Activated naive CD8-positive, alpha-beta T cell treated with anti-CD3 and anti-CD28 coated beads, Interleukin-2, amount 50 U/mL, for 16 hours (primary cell): ENCODE measurements at regions not wholly inside any gene's neighbourhood (a gene's known extent, or its start where the extent isn't known, plus 50 kb on each side); places are given as distances from the start of the nearest gene placed in this dataset.
A peak's percentile ranks its signal among the peaks of the same experiment; 100 is the strongest.
"Not testable (repeated sequence)": the region's sequence is repeated elsewhere in the genome, so short reads cannot be mapped to it uniquely, and the experiment has no call there.

Experiments
- DNase-seq: peaks from one replicate; pipeline ENCODE4 v3.0.0-alpha.2; 2020; ENCODE audit warnings: low read depth, low spot score

- DNase-seq = peak; percentile 36
Observed at GRCh38 chr11:71638801-71639519, 56.3 kb upstream of the KRTAP5-11 start.

- not testable (repeated sequence) for DNase-seq
Observed at GRCh38 chr11:71639520-71639849, 56.8 kb upstream of the KRTAP5-11 start.

DNA sequence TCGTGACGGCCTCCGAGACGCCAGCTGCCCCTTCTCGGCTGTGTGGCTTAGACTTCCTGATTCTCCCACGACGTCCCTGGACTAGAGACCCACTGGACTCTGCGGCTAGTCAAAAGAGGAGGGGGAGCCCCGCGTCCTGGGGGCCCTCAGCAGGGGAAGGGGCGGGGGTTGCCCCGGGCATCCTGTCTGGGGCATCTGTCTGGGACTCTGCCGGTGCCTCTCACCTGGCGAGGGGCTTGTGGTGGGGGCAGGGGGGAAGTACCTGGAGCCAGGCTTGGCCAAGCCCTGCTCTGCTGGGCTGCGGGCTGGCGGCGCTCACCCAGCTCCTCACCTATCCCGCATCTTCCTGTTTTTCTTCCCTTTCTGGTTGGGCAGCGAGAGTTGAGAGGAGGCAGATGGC is 57.2 kb upstream of the KRTAP5-11 start:
- DNase-seq = not testable (repeated sequence)

DNA sequence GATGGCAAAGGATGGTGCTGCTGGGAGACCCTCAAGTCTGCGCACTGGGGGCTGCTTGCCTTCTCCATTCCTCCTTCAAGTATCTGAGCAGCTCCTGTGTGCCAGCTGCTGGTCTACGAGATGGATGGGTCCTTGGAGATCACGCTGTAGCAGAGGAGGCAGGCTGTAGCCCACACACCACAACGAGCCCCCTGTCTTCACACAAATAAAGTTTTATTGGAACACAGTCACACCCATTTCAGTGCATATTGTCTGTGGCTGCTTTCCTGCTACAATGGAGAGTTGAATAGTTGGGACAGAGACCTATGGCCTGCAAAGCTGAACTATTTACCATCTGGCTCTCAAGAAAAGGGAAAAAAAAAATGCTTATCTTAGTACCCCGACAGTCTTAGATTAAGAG is 64.4 kb upstream of the KRTAP5-11 start:
- DNase-seq = not testable (repeated sequence)

DNA sequence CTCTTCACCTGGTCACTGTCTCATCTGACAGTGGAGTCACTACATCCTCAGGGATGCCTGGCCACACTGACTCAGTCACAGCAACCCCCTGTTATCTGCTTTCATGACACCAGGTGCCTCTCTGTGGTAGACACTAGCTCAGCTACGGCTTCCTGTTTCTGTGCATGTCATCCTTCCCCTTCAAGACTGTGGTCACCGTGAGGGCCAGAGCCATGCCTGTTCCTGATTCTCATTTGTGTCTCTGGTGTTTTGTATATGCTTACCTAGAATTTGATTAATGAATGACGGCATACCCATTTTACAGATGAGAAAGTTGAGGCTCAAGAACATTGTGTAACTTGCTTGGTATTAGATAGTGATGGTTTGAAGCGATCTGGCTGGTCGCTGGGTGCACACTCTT is 70.3 kb upstream of the KRTAP5-11 start:
- not testable (repeated sequence) for DNase-seq

DNA sequence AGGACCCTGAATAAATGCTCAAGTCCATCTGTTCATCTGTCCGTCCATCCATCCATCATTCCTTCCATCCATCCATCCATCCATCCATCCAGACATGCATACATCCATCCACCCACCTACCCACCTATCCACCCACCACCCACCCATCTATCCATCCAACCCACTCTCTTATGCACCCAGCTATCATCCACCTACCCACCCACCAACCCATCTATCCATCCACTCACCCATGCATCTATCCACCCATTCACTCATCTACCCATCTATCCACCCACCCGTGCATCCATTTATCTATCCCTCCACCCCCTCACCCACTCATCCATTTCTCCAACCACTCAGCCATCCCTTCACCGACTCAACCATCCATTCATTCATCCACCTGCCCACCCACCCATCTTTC is 71.7 kb upstream of the KRTAP5-11 start:
- not testable (repeated sequence) for DNase-seq

DNA sequence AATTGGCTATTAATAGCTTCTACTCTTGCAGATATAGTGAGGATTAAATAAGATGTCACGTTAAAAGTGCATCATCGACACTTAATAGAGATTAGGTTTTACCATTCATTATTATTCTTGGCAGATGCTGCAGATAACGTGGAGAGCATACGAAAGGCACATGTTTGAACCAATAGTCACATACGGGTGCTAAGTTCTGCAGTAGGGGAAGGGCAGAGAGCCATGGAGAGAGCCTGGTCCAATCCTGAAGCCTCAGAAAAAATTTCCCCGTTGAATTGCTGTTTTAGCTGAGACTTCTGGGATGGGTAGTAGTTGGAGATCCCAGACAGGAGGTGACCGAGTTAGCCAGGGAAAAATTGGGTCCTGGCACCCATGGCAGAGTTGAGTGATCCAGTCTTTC is 72.4 kb upstream of the KRTAP5-11 start:
- DNase-seq = not testable (repeated sequence)

DNA sequence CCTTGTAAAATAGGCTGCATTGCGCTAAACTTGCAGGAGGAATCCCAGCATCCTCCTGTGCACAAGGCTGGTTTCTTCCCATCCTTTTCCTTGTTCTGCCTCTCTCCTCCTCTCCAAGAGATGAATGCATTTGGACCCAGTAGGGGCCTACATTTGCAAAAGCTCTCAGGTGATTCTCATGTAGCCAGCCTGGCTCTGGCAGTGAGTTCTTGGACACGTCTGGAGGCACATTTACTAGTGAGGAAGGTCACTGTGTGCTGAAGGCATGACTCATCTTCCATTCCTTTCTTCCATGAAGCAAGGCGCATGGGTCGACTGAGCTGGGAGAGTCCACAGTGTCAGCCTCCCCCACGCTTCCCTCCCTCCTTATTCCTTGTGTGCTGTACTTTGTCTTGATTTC is 73.8 kb upstream of the KRTAP5-11 start:
- DNase-seq = not testable (repeated sequence)

DNA sequence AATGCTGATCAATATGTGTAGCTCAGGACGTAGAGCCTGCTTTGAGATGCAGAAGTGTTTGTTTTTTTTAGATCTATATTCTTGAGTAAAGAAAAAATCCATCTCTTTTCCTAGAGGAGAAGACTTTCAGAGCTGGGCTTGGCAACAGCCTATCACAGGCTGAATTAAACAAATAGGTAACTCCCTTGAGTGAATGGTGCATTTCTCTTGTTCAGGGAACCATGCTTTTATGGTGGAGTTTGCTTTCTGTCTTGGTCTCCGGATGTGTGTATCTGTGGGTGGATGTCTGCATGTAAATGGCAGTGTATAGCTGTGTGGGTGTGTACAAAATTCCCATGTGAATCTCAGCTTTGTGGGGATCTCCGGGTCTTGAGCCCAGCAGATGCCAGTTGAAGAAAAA is 82.3 kb upstream of the KRTAP5-11 start:
- DNase-seq = not testable (repeated sequence)

GRCh38 chr11:71698110-71698509 is 115.4 kb upstream of the KRTAP5-11 start:
- not testable (repeated sequence) for DNase-seq

DNA sequence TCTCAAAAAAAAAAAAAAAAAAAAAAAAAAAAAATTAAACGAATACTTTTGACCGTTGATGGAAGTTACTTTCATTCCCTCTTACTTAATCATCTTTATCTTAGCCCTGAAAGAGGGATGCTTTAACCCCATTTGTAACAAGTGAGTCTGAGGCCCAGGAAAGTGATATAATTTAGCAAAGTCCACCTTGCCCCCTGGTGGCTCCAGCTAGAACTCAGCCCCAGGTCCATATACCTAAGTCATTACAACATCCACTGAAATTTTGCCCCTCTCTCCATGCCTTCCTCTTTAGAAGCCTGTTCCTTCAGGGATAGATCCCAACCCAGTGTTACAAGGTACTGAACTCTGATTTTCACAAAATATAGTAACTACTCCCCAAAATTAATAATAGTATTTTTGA is 116.3 kb upstream of the KRTAP5-11 start:
- DNase-seq = not testable (repeated sequence)

DNA sequence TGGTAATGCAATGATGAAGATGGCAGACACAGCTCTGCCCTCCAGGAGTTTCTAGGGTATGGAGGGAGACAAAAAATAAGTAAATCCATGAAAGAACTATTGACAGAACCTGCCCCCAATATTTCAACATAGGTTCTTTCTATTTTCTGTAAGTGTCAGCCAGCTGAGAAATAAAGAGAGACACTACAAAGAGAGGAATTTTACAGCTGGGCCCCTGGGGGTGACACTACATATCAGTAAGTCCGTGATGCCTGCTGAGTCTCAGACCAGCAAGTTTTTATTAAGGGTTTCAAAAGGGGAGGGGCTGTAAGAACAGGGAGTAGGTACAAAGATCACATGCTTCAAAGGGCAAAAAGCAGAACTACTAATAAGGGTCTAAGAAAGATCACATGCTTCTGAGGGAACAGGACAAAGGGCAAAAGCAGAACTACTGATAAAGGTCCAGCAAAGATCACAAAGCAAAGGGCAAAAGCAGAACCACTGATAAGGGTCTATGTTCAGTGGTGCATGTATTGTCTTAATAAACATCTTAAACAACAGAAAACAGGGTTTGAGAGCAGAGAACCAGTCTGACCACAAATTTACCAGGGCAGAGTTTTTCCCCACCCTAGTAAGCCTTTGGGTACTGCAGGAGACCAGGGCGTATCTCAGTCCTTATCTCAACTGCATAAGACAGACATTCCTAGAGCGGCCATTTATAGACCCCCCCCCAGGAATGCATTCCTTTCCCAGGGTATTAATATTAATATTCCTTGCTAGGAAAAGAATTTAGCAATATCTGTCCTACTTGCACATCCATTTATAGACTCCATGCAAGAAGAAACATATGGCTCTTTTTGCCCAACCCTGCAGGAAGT is 119.0 kb upstream of the KRTAP5-11 start:
- DNase-seq = not testable (repeated sequence)

- DNase-seq = not testable (repeated sequence)
Observed at GRCh38 chr11:71705086-71705737, 122.5 kb upstream of the KRTAP5-11 start.

DNA sequence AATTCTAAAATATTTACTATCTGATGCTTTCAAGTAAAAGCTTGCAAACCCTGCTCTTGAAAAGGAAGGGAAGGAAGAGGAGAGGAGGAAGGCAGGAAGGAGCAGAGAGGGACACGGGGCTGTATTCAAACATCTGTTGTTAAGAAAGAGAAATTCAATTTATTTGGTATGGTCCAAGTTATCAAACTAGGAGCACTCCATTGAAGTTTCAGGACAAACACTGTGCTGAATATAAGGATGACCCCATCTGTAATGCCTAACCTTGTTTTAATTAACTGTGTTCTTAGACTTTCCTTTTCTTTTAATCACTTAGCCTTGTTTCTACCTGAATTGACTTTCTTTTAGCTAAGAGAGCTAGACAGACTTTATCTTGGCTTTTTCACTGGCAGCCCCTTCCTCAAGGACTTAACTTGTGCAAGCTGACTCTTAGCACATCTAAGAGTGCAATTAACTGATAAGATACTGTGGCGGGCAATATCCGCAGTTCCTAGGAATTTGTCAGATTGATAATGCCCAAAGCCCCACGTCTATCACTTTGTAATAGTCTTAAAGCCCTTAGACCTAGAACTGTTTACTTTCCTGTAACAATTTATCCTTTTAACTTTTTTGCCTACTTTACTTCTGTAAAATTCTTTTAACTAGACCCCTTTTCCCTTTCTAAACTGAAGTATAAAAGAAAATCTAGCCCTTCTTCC is 123.2 kb upstream of the KRTAP5-11 start:
- DNase-seq = not testable (repeated sequence)

- DNase-seq = not testable (repeated sequence)
Observed at GRCh38 chr11:71707083-71707482, 124.4 kb upstream of the KRTAP5-11 start.

DNA sequence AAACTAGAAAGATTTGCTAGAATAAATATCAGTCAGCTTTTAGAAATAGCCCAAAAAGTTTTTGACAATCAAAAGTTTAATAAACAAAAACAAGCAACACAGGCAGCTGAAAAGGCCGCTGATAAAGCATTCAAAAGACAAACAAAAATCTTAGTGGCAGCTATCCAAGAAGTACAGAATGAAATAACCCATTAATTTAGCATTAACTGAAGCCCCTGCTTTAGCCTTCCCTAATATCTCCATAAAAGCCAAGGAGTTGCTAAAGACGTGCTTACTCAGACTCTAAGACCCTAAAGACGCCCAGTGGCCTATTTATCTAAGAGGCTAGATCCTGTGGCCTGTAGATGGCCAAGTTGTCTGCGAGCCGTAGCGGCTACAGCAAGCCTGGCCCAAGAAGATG is 123.5 kb upstream of the DEFB108B start:
- not testable (repeated sequence) for DNase-seq

DNA sequence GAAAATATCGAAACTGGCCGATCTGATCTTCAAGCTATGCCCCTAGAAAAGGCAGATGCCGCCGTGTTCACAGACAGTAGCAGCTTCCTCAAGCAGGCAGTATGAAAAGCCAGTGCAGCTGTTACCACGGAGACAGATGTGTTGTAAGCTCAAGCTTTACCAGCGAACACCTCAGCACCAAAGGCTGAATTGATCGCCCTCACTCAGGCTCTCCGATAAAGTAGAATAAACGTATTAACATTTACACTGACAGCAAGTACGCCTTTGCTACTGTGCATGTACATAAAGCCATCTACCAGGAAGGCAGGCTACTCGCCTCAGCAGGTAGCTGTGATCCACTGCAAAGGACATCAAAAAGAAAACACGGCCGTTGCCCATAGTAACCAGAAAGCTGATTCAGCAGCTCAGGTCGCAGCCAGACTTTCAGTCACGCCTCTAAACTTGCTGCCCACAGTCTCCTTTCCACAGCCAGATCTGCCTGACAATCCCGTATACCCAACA is 122.8 kb upstream of the DEFB108B start:
- DNase-seq = not testable (repeated sequence)

GRCh38 chr11:71710701-71711385 is 122.2 kb upstream of the DEFB108B start:
- DNase-seq = not testable (repeated sequence)

DNA sequence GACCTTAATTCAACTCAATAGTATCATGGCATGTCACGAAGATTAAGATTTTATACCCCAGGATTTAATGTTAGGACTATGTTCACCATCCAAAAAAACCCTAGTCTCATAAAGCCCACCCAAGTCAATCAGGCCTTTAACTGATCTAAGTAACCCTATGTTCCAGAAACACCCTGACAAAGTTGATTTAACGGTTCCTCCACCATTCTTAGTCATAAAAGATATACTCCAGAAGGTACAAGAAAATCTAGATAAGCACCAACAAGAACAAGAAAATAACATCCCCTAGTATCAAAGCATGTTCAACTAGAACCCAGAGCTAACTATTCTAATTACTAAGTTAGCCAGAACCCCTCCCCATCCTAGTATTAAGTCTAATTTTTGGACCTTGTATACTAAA is 120.7 kb upstream of the DEFB108B start:
- DNase-seq = not testable (repeated sequence)

GRCh38 chr11:71712846-71713245 is 120.2 kb upstream of the DEFB108B start:
- not testable (repeated sequence) for DNase-seq

DNA sequence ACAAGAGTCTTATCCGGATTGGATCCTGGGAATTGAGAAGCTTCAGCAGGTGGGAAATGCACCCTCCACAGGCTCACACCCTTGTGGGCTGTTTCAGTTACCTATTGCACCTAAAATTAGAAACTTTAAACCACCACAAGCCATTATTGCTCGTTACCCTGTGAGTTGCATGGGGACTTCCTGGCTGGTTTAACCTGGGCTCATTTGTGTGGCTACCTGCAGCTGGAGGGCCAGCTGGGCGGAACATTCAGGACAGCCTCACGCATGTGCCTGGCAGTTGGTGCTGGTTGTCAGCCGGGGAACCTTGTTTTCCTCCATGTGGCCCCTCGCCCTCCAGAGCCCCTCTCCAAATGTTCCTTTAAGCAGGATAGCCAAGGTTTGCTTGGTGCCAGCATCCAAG is 118.5 kb upstream of the DEFB108B start:
- not testable (repeated sequence) for DNase-seq
